T47D (cell line): ENCODE measurements at regions not wholly inside any gene's neighbourhood (a gene's known extent, or its start where the extent isn't known, plus 50 kb on each side); places are given as distances from the start of the nearest gene placed in this dataset.

ENCODE experiments used
- DNase-seq, 2 experiments: peaks; one replicate each; pipeline versions ENCODE4 v3.0.0 to v3.0.0-alpha.2; 2011 to 2012; ENCODE audit warnings: low read depth in 1 of 2, low spot score in 1 of 2
- JUND ChIP-seq: IDR thresholded peaks from 2 replicates; pipeline ENCODE4 v1.6.1; 2012; ENCODE audit warnings: low read depth
- in situ Hi-C: cut with HindIII; loops from 2 replicates; pipeline ENCODE4 v1.10.0; 2016; ENCODE audit warnings: low sequenced_read_pairs, low pct_unique_long_range_greater_than_20kb

- DNase-seq, result no peak
- TF ChIP-seq JUND, result no peak
- in situ Hi-C loops, result no loop called here
These were observed 353.7 kb downstream of the LRIG3 start for GRCh38 chr12:58566599-58566998.

DNA sequence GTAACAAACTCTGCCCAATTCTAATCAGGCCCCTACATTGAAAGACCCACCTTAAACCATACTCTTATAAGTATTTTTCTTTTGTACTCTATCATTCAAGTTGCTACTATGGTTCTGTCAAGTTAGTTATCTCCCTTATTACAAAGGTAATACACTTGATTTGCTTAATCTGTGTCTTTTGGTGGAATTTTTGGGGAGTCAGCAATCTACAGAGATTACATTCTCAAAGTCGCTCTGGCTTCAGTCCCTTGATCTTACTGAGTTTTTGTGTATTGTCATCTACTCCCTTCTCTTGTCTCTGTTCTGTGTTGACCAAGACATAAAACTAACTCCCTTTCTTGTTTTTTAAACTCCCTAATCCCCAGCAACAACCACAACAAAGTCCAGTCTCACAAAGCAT is 353.1 kb downstream of the LRIG3 start:
- no peak for DNase-seq
- in situ Hi-C loops, result no loop called here
- no peak for TF ChIP-seq JUND

GRCh38 chr12:58570411-58570810 is 349.9 kb downstream of the LRIG3 start:
- DNase-seq, result no peak
- in situ Hi-C loops, result no loop called here
- TF ChIP-seq JUND, result no peak

- no peak for DNase-seq
These were observed 345.0 kb downstream of the LRIG3 start for GRCh38 chr12:58575256-58575655.

DNA sequence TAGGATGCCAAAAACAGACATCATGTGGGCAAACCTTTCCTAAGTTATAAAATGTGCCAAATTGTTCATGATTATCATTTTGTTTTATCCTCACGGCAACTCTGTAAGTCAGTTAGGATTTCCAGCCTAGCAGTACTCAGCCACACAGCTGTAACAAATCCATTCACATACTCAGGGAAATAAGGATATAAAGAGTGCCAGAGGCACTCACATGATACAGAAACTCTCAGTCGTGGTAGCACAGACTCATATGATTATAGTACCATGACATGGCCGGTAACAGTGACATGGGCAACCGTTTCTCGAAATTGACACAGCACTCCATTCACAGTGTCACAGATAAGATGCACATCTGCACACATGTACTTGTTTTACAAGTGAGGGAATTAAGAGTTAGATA is 344.2 kb downstream of the LRIG3 start:
- no peak for TF ChIP-seq JUND
- no peak for DNase-seq
- in situ Hi-C loops, result no loop called here

More at GRCh38 chr12:58575256-58575655, 345.0 kb downstream of the LRIG3 start:
- in situ Hi-C loops, result no loop called here
- no peak for TF ChIP-seq JUND

DNA sequence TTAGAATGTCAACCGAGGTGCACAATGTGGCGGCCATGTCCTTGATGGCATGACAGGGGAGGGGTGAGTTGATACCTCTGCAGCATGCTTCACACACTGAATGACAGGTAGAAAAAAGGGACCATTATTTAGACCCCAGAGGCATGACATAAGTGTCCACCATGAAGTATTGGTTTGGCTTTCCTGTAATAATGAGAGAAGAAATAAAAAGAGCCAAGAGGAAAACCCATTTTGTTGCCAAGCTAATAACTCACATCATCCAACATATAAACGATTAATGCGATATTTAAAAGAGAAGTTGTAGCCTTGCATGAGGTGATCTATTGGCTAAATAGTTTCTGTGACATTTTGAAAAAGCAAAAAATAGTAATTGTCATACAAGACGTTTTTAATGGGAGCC is 343.4 kb downstream of the LRIG3 start:
- in situ Hi-C loops, result no loop called here
- TF ChIP-seq JUND, result no peak
- DNase-seq, result no peak

GRCh38 chr12:58580095-58580494 is 340.2 kb downstream of the LRIG3 start:
- DNase-seq, result no peak
- in situ Hi-C loops, result no loop called here

GRCh38 chr12:58583529-58583928 is 336.8 kb downstream of the LRIG3 start:
- in situ Hi-C loops, result no loop called here
- DNase-seq, result no peak
- TF ChIP-seq JUND, result no peak

More at GRCh38 chr12:58580095-58580494, 340.2 kb downstream of the LRIG3 start:
- TF ChIP-seq JUND, result no peak

- in situ Hi-C loops, result no loop called here
- TF ChIP-seq JUND, result no peak
These were observed 336.4 kb downstream of the LRIG3 start for GRCh38 chr12:58583940-58584339.

GRCh38 chr12:58584880-58585279 is 335.4 kb downstream of the LRIG3 start:
- no peak for TF ChIP-seq JUND

More at GRCh38 chr12:58583940-58584339, 336.4 kb downstream of the LRIG3 start:
- DNase-seq, result no peak

GRCh38 chr12:58586762-58587161 is 333.5 kb downstream of the LRIG3 start:
- DNase-seq, result no peak
- in situ Hi-C loops, result no loop called here
- no peak for TF ChIP-seq JUND

More at GRCh38 chr12:58584880-58585279, 335.4 kb downstream of the LRIG3 start:
- no peak for DNase-seq
- in situ Hi-C loops, result no loop called here

- in situ Hi-C loops, result no loop called here
These were observed 331.5 kb downstream of the LRIG3 start for GRCh38 chr12:58588770-58589169.

GRCh38 chr12:58592475-58593207 is 327.7 kb downstream of the LRIG3 start:
- no peak for DNase-seq
- no peak for TF ChIP-seq JUND
- in situ Hi-C loops, result no loop called here

More at GRCh38 chr12:58588770-58589169, 331.5 kb downstream of the LRIG3 start:
- TF ChIP-seq JUND, result no peak
- no peak for DNase-seq
